SJCRH30 (cell line): ENCODE measurements at regions not wholly inside any gene's neighbourhood (a gene's known extent, or its start where the extent isn't known, plus 50 kb on each side); places are given as distances from the start of the nearest gene placed in this dataset.
"Not testable (repeated sequence)": the region's sequence is repeated elsewhere in the genome, so short reads cannot be mapped to it uniquely, and the experiment has no call there.

Experiments
- DNase-seq, 2 experiments: peaks; one replicate each; pipeline ENCODE4 v3.0.0-alpha.2; 2015 to 2020
- H3K27ac ChIP-seq: fragments of 250-450 bp; sonication (Bioruptor Pico); 2 replicates; pipeline ENCODE4 v1.5.1; 2020; ENCODE audit warnings: mild to moderate bottlenecking, moderate library complexity
- H3K27me3 ChIP-seq: fragments of 250-450 bp; sonication (Bioruptor Pico); 2 replicates; pipeline ENCODE4 v1.5.1; 2020; ENCODE audit warnings: mild to moderate bottlenecking, moderate library complexity
- H3K36me3 ChIP-seq: fragments of 250-450 bp; sonication (Bioruptor Pico); 2 replicates; pipeline ENCODE4 v1.5.1; 2020; ENCODE audit warnings: mild to moderate bottlenecking, moderate library complexity
- H3K4me1 ChIP-seq: fragments of 250-450 bp; sonication (Bioruptor Pico); 2 replicates; pipeline ENCODE4 v1.5.1; 2020; ENCODE audit warnings: mild to moderate bottlenecking, moderate library complexity
- H3K4me3 ChIP-seq: fragments of 250-450 bp; sonication (Bioruptor Pico); 2 replicates; pipeline ENCODE4 v1.5.1; 2020; ENCODE audit warnings: mild to moderate bottlenecking, moderate library complexity
- H3K9me3 ChIP-seq: fragments of 250-450 bp; sonication (Bioruptor Pico); replicated peaks from 2 replicates; pipeline ENCODE4 v1.5.1; 2020; ENCODE audit warnings: mild to moderate bottlenecking, moderate library complexity

DNA sequence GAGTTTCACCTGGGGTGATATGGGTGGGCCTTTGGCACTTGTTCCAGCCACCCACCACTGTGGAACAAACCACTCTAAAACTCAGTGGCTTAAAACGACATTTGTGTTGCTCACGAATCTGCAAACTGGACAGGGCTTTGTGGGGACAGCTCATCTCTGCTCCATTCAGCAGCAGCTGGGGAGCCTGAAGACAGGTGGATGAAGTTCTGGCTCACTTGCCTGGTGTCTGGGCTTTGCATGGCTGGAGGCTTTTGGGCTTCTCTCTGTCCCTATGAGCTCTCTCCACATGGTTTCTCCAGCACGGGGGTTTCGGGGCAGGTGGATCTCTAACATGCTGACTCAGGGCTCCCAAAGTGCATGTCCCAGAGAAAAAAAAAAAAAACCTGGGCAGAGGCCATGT is 93.0 kb upstream of the GLI2 start:
- Histone ChIP-seq H3K4me1 (no peaks in the 10 kb centered on the region), H3K36me3 (no peaks in the 10 kb centered on the region), H3K4me3 (no peak overlapping the region), H3K27me3 (no peaks in the 10 kb centered on the region), H3K9me3 (no peaks in the 10 kb centered on the region), H3K27ac (no peak overlapping the region)
- DNase-seq = no peak

DNA sequence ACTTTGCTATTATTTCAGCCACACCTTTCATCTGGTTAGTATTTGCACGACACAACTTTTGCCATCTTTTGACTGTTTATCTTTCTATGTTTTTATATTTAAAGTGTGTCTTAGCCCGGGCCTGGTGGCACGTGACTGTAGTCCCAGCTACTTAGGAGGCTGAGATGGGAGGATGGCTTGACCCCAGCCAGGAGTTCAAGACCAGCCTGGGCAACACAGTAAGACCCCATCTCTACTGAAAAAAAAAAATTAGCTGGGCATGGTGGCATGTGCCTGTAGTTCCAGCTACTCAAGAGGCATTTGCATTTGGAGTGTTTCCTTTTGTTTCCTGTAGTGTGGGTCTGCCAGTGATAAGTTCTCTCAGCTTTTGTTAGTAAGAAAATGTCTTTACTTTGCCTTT is 88.7 kb upstream of the GLI2 start:
- H3K4me3 ChIP-seq = no peak overlapping the region

DNA sequence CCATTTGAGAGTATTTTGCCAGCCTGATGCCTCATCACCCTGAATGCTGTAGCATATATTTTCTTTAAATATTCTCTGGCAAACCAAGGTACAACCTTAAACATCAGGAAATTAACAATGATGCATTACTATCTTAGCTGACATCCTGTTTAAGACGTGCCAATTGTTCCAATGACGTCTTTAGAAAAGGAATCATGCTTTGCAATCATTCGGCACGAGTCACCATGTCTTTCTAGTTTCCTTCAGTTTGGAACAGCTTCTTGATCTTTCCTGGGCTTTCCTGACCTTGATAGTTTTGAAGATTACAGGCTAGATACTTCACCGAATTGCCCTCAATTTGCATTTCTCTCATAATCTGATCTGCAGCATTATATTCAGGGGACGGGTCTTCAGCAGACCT is 88.2 kb upstream of the GLI2 start:
- Histone ChIP-seq H3K27me3 (peaks cover 3% of the 10 kb centered on the region; the same call in 1 of the 2 replicates), H3K27ac (no peak overlapping the region), H3K9me3 (peaks cover 13% of the 10 kb centered on the region), H3K4me3 (no peak overlapping the region), H3K4me1 (no peaks in the 10 kb centered on the region), H3K36me3 (peaks cover 3% of the 10 kb centered on the region; the same call in 1 of the 2 replicates)
- DNase-seq = no peak

More for the DNA sequence above, 88.7 kb upstream of the GLI2 start:
- no peak overlapping the region for H3K27ac ChIP-seq
- H3K4me1 ChIP-seq = no peaks in the 10 kb centered on the region
- H3K36me3 ChIP-seq = peaks cover 3% of the 10 kb centered on the region; the same call in 1 of the 2 replicates
- peaks cover 3% of the 10 kb centered on the region; the same call in 1 of the 2 replicates for H3K27me3 ChIP-seq
- H3K9me3 ChIP-seq = peaks cover 13% of the 10 kb centered on the region
- DNase-seq = no peak

DNA sequence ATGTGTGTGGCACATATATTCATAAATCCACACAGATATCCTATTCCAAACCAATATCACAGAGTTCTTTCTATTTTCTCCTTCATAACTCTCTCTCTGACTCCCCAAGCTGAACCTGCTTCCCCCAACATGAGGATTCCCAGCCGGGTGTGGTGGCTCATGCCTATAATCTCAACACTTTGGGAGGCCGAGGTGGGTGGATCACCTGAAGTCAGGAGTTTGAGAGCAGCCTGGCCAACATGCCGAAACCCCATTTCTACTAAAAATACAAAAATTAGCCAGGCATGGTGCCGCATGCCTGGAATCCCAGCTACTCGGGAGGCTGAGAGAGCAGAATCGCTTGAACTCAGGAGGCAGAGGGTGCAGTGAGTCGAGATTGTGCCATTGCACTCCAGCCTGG is 86.3 kb upstream of the GLI2 start:
- not testable (repeated sequence) for H3K27me3 ChIP-seq, H3K27ac ChIP-seq, H3K4me1 ChIP-seq, H3K4me3 ChIP-seq, DNase-seq, H3K36me3 ChIP-seq
- H3K9me3 ChIP-seq = peaks cover 13% of the 10 kb centered on the region

DNA sequence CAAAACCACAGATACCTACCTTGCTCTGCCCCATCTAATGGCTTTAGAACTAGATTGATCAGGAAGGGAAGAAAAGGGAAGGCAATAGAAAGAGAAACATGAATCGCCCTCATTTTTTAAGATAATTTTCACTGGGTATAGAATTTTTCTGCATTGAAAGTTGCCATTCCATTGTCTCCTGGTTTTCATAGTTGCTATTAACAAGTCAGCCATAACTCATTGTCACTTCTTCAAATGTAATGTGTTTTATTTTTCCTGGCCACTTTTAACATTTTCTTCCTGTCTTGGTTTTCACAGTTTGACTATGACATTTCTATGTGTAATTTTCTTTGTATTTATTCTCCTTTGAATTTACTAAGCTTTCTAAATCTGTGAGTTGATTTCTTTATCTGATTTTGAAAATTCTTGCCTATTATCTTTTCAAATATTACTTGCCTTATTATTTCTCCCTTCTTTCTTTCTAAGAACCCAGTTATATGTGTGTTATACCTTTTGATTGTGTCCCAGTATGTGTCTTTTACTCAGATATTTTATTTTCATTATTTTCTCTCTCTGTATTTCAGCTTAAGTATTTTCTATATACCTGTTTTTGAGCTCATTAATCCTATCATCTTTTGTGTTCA is 85.5 kb upstream of the GLI2 start:
- Histone ChIP-seq H3K27ac (no peak overlapping the region), H3K9me3 (peaks cover 13% of the 10 kb centered on the region), H3K36me3 (peaks cover 3% of the 10 kb centered on the region; the same call in 1 of the 2 replicates), H3K4me3 (no peak overlapping the region), H3K27me3 (peaks cover 3% of the 10 kb centered on the region; the same call in 1 of the 2 replicates), H3K4me1 (no peaks in the 10 kb centered on the region)
- no peak for DNase-seq

DNA sequence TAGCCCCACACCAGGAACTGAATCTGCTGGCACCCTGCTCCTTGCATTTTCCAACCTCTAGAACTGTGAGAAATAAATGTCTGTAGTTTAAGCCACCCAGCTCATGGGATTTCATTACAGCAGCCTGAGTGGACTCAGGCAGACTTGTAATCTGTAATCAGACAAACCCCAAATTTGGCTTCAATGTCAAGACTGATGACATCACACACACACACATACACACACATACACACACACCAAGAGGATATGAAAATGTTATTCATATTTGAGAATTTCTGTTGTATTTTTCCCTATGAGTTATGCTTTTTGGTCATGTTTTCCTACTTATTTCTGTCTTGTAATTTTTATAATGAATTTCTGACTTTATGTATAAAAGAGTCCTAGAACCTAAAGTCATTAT is 83.8 kb upstream of the GLI2 start:
- H3K9me3 ChIP-seq = peaks cover 13% of the 10 kb centered on the region
- H3K4me1 ChIP-seq = no peaks in the 10 kb centered on the region
- H3K36me3 ChIP-seq = peaks cover 3% of the 10 kb centered on the region; the same call in 1 of the 2 replicates
- H3K27ac ChIP-seq = no peak overlapping the region
- peaks cover 3% of the 10 kb centered on the region; the same call in 1 of the 2 replicates for H3K27me3 ChIP-seq
- H3K4me3 ChIP-seq = no peak overlapping the region
- no peak for DNase-seq

DNA sequence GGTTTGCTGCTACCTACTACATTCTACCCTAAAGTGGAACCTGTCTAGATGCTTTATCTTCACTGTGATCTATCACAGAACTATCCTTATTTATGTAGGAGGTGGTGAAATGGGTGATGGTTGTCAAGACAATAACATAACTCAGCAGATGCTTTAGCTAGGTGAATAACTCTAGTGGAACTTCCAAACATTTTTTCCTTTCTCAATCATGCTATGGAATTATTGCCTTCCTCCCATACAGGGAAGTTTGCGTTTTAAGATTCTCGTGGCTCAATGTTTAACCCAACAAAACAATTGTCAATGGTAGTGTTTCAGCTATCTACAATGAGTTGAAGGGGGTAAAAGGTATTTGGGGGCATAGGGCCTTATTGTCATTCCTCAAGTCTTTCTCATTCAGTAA is 82.6 kb upstream of the GLI2 start:
- Histone ChIP-seq H3K4me1 (no peaks in the 10 kb centered on the region), H3K27me3 (peaks cover 3% of the 10 kb centered on the region; the same call in 1 of the 2 replicates), H3K36me3 (peaks cover 3% of the 10 kb centered on the region; the same call in 1 of the 2 replicates), H3K27ac (no peak overlapping the region), H3K9me3 (peaks cover 13% of the 10 kb centered on the region), H3K4me3 (no peak overlapping the region)
- no peak for DNase-seq

DNA sequence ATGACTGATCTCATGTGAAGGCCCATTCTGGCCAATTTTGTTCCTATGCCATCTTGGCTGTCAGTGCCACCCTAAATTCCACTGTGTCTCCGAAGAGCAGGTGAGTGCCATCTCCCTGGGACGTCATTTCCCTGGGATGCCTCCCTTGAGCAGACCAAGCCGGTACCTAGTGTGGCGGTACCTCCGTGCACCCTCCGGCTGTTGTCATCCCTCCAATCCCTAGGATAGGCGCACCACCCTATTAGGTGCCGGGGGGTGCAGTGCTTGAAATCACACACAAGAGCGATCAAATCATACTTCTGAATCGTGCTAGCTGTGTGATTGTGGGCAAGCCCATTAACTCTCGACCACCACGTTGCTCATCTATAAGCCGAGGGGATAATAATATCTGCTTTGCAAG is 81.8 kb upstream of the GLI2 start:
- DNase-seq = no peak
- no peak overlapping the region for H3K27ac ChIP-seq
- no peaks in the 10 kb centered on the region for H3K4me1 ChIP-seq

DNA sequence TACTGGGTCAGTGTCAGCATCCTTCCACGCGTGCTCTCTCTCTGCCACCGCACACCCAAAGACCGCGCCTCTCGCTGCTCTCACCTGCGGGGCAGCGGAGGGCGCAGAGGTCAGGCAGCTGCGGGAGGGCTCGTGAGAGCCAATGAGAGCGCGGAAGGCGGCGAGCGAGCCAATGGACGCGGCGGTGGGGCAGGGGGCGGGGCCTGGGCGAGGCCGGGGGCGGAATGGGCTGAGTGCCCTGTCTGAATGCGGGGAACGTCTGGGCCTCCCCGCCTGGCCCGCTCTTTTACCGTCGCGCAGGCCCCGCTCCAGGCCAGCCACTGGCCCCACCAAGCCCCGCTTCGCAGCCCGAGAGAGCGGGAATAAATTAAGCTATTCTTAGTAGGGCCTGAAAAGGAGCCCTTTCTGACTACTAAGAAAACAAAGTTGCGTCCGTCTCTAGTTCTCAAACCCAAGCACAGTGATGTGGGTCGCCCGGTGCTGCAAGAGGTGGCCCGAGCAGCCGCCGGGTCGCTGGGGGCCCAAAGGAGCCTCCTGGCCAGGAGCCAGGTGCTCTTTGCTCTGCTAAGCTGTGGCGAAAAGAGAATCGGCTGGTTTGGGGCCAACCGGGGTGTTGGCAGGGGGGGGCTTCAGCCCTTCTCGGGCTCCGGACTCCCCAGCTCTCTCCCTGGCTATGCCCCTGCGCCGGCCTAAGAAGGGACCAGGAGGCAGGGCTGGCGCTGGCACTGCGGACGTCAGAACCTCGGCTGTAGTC is 81.1 kb upstream of the GLI2 start:
- Histone ChIP-seq H3K4me1 (no peaks in the 10 kb centered on the region), H3K27me3 (peaks cover 3% of the 10 kb centered on the region; the same call in 1 of the 2 replicates), H3K4me3 (no peak overlapping the region), H3K27ac (no peak overlapping the region), H3K36me3 (peaks cover 3% of the 10 kb centered on the region; the same call in 1 of the 2 replicates), H3K9me3 (peaks cover 13% of the 10 kb centered on the region)
- DNase-seq = no peak

More for the DNA sequence above, 81.8 kb upstream of the GLI2 start:
- Histone ChIP-seq H3K36me3 (peaks cover 3% of the 10 kb centered on the region; the same call in 1 of the 2 replicates), H3K9me3 (peaks cover 13% of the 10 kb centered on the region), H3K4me3 (no peak overlapping the region), H3K27me3 (peaks cover 3% of the 10 kb centered on the region; the same call in 1 of the 2 replicates)

DNA sequence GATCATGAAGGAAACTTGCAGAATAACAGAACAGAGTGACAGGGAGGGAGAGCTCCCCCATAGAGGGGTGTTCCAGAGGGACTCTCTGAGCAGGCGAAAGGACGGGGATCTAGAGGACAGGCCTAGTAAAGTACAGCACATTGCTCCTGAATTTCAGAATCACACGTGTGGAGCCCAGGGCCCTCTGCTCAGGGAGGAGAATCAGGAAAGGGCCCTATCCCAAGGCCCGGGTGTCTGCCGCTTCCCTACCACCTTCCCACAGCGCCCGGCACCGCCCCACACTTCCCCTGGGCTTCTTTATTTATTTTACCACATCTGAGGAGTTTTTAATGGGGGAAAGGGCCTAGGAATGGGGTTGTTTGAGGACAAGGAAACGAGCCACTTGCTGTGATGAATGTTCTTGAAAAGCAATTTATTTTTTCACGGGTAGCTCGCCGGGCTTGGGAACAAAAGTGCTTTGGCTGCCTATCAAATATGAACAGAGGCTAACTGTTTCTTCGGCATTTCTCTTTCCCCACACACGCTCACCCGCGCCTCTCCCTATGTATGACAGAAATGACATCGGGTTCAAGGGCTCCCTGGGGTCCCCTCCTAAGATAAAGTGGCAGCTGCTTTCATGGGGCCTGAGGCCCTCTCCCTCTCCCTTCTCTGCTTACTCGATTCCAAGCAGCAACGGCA is 79.3 kb upstream of the GLI2 start:
- Histone ChIP-seq H3K36me3 (no peaks in the 10 kb centered on the region), H3K4me3 (no peak overlapping the region), H3K27me3 (no peaks in the 10 kb centered on the region), H3K4me1 (no peaks in the 10 kb centered on the region), H3K9me3 (no peaks in the 10 kb centered on the region), H3K27ac (no peak overlapping the region)
- peak in 1 of 2 experiments; percentile 34 for DNase-seq

DNA sequence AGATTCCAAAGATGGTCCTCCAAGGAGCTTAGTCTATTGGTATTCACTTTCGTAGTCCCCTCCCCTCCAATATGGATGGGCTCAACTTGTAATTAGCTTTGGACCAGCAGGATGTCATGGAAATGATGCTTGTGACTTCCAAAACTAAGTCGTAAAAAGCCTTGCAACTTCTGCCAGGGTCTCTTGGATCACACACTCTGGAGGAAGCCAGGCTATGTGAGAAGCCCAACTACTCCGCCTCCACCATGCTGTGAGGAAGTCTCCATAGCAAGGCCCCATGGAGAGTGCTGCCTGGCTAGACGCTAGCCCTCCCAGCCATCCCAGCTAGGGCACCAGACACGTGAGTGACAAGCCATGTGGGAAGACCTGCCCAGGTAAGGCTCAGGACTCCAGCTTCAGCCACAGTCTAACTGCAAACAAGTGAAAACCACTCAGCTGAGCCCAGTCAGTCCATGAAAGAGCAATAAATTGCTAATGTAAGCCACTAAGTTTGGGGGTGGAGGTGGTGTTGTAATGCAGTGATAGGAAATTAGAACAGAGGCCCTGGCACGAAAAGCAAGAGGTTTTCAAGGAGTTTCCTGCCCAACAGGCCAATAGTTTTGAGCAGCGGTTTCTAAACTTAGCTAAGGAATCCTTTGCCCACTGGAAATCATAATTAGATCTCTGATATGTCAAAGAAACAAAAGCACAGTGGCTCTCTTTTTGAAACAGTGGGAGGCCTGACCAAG is 77.5 kb upstream of the GLI2 start:
- Histone ChIP-seq H3K4me3 (no peak overlapping the region), H3K27ac (no peak overlapping the region), H3K27me3 (no peaks in the 10 kb centered on the region), H3K4me1 (no peaks in the 10 kb centered on the region), H3K36me3 (no peaks in the 10 kb centered on the region), H3K9me3 (no peaks in the 10 kb centered on the region)
- no peak for DNase-seq

DNA sequence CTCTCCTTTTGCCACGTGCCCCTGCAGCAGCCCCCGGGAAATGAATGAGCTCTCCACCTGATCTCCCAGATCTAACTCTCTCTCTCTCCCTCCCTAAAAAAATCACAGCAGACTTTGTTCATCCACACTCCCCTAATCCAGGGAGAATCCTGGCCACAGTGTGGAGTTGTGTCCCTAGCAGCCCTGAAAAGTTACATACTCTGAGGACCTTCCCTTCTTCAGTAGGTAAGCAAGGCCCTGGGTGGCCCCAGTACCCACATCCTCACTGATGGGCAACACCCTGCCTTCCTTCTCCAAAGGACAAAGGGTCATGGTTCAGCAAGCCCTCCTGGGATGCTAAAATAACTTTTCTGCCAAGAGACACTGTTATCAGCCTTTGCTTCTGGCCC is 76.9 kb upstream of the GLI2 start:
- Histone ChIP-seq H3K27ac (no peak overlapping the region), H3K4me1 (no peaks in the 10 kb centered on the region), H3K27me3 (no peaks in the 10 kb centered on the region), H3K36me3 (no peaks in the 10 kb centered on the region), H3K4me3 (no peak overlapping the region), H3K9me3 (no peaks in the 10 kb centered on the region)
- no peak for DNase-seq

DNA sequence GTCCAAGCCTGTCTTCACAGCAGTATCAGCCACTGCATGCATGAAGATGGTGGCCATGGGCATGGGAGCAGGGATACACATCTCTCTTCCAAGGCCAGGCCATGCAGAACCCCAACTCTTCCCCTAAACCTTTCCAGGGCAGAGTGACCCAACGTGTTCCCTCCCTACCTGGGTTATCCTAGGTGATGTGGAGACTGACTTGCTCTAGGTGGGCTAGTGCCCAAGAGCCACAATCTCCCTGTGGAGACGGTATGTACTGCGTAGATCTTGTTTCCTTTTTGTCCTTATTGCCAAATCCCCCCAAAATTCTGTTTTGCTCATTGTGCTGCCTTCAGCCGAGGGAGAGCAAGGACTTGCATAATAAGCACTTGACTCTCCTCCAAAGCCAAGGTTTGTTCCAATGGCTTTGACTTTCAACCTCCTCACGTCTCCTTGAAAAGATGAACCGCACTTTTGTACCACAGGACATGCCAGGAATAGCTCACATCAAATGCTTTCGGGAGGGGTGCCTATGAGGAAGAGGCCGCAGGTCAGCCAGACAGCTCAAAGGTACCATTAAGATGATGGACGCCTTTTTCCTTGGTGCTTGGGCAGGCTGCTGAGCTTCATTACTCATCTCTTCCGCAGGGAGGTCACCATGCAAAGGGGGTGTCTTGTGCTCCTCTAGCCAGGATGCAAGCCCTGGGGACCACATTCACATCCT is 76.2 kb upstream of the GLI2 start:
- Histone ChIP-seq H3K4me1 (no peaks in the 10 kb centered on the region), H3K9me3 (no peaks in the 10 kb centered on the region), H3K27me3 (no peaks in the 10 kb centered on the region), H3K4me3 (no peak overlapping the region), H3K27ac (no peak overlapping the region), H3K36me3 (no peaks in the 10 kb centered on the region)
- DNase-seq = no peak

DNA sequence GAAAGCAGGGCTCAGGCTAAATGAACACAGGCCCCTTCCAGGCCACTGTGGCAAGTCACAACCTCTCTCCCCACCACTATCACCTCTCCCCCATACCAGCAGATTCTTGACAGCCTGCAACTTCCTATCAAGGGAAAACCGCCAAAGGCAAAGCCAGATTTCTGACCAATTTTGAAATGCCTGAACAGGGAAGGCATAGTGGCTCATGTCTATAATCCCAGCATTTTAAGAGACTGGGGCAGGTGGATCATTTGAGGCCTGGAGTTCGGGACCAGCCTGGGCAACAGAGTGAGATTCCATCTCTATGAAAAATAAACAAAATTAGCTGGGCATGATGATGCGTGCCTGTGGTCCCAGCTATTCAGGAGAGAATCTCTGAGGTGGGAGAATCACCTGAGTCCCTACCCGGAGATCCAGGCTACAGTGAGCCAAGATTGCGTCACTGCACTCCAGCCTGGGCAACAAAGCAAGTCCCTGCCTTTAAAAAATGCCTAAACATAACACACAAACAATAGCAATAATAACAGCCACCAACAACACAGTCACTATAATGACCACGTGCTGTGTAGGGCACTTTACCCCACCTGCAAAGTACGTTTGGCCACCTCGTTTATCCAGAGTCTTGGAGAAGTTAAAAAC is 75.5 kb upstream of the GLI2 start:
- Histone ChIP-seq H3K9me3 (no peaks in the 10 kb centered on the region), H3K4me3 (no peak overlapping the region)
- DNase-seq = no peak

More for the DNA sequence above, 75.5 kb upstream of the GLI2 start:
- no peak overlapping the region for H3K27ac ChIP-seq
- no peaks in the 10 kb centered on the region for H3K36me3 ChIP-seq
- H3K4me1 ChIP-seq = no peaks in the 10 kb centered on the region
- no peaks in the 10 kb centered on the region for H3K27me3 ChIP-seq
